ENCODE measurements at regions not wholly inside any gene's neighbourhood (a gene's known extent, or its start where the extent isn't known, plus 50 kb on each side); places are given as distances from the start of the nearest gene placed in this dataset.

DNA sequence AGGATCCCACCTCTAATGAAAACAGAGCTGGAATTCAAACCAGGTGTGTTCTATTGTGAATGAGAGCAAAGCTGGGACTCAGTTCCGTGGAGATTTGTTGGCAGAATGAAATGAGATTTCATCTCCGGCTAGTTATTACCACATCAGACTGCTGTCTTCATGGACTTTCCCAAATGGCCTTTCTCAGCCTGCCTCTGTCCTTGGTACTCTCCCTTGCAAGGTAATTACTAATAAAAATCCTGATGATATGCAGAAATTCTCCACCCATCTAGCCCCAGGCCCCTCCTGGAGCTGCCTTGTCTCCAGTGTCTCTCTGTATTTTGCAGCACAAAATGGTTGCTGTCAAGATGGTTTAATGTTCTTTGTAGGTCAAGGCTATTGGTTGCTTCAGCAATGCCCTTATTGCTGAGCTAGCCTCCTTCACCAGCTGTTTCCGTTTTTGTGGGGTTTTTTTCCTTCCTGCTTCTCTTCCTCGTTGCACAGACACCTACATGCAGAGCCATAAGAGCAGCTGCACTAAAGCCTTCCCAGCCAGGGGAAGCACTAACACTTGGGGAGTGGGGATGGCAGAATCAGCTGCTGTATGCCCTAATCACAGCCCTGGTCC, 185.0 kb upstream of the GHITM start:
- DNase-seq: no peak

DNA sequence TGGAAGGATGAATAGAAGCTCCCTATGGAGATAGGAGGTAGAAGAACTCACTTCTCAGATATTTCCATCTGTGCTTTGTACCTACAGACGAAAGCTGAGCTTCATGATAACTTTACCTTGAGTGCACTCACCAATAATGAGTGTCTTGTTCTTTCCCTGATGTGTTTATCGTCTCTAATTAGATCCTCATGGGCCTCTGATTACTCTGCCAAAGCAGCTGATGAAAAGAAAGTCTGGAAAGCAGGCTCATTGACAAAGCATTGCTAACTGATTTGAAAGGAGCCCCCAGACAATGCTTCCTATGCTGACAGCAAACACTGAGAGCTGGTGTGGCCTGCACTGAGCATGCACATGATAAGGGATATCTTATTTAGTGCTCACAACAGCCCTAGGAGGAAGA, 183.9 kb upstream of the GHITM start:
- DNase-seq: no peak

DNA sequence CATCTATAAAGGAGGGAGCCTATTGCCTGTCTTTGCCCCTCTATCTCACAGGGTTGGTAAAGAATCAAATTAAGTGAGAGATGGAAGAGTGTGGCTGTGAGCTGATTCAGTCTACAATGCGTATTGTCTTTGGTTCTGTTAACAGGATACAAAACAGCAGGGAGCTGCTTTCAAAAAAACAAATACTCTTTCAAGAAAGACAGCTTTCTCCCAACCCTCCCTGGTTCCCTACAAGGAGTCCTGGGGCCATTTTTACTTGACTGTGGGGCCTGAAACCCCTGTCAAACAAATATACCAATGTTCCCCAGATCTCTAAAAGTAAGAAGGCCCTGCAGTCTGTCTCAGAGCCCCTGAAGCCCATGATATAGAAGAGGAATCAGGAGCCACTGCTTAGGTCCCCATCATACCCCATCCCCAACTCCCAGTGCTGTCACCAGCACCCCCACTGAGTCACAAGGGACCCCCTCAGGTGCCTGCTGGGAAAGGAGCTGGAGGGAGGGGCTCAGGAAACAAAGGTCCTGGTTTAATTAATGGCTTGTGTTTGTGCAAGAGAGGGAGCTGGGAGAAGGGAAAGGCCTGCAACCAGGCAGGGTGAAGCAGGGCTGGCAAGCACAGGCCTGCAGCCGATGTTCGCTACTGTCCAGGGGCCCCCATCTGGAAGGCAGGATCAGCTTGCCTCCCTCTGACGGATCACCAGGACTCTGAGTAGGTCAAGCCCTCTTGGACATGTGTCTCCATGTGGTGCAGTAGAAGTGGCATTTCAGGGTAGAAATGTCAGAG, 182.0 kb upstream of the GHITM start:
- DNase-seq: no peak

DNA sequence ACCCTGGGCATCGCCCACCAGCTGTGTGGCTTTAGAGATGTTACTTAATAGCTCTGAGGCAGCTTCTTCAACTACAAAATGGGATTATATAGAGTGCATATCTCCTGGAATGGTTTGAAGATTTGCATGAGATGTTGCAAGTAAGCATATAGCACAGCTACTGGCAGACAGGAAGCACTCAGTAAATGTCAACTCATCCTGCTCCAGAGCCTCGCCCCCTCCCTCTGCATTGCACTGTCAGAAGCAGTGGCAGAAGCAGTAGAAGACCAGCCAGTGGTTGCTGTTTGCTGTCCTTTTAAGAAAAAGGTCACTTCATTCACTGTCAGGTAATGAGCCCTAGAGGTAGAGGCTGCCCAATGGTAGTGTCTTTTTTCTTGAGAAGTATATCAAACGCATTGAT, 180.0 kb upstream of the GHITM start:
- DNase-seq: no peak

DNA sequence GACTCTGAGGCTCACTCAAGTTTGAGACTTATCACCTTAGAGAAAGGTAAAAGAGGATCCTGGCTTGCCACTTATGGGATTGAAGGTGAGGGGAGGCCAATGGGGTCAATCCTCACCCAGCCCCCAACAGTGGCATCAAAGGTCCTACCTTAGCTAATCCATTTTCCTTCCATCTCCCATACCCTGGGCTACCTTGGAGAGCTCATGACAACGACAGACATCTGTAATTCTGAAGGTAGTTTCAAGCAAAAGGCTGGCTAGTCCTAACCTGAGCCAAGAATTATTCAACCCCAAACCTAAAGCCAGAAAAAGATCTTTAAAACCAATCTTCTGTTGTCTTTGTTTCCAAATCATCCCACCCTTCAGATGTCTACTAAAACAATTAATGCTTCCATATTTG, 179.2 kb upstream of the GHITM start:
- no peak for DNase-seq

DNA sequence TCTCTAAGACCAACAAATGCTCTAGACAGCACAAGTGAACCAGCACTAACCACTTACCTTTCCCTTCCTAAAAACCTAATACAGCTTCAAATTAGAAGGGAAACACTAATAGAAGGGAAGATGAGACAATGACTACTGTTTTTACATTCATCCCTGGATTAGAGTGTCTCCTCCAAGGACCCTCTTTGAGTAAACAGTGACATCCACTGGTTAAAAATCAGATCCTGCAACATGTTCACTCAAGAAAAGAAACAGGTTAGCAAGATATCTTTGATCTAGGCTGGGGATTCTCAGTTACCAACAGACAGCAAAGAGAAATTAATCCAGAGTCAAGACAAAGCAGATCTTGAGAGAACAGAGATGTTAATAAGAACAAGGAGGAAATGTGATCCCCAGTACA, 177.7 kb upstream of the GHITM start:
- DNase-seq: no peak

DNA sequence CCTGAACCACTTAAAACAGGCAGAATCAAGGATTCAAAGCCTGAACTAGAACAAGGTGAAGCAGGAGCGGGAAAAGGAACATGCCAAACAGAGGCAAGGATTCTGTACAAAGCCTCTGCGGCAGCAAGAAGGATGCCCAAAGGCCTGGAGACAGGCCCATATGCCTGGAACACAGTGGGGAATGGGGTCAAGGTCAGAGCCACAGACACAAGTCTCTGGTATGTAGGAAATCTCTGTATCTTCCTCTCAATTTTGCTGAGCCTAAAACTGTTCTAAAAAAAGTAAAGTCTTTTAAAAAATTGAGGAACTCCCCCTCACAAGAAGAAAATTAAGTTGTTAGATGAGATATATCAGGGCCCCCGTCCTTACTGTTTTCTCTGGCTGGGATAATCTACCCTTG, 175.9 kb upstream of the GHITM start:
- no peak for DNase-seq

DNA sequence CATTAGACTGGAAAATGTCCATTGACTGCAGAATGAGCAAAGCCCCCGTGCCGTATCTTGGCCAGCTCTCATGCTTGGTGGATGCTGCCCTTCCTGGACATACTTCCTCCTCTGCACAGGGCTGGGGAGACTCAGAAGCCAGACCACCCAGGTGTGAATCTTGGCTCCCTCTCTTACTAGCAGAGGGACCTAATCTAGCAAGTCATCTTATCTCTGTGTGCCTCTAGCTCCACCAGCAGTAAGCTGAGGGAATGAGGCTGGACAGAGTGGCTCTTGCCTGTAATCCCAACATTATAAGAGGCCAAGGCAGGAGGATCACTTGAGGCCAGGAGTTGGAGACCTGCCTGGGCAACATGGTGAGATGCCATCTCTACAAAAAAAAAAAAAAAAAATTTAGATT, 173.8 kb upstream of the GHITM start:
- no peak for DNase-seq

DNA sequence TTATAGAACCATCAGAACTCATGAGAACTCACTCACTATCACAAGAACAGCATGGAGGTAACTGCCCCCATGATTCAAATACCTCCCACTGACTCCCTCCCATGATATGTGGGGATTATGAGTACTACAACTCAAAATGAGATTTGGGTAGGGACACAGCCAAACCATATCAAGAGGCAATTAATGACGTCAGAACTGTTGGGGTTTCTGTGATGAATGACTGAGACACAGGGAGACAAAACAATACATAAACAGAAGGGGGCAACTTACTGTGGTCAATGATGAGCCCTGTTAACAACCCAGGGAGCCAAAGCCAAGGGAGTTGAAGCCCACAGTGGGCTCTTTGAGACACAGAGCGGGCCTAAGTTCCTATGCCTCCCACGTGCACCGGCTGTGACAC, 171.3 kb upstream of the GHITM start:
- no peak for DNase-seq

DNA sequence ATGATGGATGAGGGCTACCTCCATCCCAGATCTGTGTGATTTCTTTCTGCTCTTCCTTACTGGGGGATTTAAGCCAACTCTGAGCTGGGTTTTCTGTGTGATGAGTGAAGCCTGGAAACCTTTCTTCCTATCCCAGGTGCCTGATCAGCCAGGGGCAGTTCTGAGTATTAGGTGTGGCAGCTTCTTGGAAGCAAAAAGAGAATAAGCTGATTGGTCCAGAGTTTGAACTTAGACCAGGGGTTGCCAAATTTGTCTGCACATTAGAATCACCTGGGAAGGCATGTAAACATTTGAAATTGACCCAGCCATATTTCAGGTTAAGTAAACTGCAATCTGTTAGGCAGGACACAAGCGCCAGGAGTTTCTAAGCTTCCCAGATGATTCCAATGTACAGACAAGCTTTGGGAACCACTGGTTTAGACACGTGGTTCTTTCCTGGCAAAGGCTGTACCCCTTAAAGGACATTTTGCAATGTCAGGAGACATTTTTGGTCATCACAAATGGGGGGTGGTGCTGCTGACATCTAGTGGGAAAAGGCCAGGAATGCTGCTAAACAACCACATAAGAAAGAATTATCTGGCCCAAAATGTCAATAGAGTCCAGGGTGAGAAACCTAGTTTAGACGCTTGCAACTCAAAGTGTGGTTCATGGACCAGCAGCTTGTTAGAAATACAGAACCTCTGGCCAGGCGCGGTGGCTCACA, 160.5 kb upstream of the GHITM start:
- DNase-seq: no peak

DNA sequence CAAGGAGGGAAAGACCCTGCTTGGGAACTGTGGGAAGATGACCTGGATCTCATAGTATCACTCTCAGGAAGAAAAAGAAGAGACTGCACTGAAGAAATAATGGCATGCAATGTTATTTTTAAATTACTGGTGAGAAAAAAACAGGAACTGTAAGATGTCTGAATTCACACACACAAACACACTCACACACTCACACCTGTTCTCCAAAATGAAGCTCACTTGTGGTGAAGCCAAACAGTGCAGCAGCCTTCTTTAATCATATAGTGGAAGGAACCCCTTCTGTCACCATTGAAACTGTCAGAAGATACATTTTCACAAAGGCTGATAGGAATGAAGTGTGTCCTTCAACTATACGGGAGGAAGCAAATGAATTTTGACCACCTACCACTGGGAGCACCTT, 156.5 kb upstream of the GHITM start:
- no peak for DNase-seq

DNA sequence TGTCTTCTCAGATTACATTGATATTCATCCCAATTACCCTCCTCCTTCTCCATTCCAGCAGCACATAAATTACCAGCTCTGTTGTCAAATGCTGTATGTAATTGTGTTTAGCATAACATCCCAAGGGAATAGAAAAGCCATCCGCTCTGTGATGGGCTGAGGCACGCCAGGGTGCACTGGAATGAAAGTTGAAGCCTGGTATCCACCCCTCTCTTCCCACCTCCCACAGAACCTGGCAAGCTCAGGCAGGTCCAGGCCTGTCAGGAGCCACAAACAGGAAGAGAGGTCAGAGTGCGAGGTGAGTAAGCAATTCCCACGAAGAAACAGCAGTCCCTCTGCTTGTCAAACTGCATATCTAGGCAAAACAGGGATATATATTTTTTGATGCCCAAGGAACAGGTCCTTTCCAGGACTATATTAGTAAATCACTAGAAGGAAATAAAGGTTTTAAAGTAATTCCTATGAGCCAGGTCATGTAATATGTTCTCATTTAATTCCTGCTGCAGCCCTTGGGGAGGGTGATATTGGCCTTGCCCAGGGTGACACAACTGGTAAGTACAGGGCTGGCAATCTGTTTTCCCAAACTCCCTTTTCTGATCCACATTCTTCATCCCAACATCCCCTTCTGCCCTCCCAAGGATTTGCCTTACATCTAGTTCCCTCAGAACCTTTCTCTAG, 155.6 kb upstream of the GHITM start:
- no peak for DNase-seq

DNA sequence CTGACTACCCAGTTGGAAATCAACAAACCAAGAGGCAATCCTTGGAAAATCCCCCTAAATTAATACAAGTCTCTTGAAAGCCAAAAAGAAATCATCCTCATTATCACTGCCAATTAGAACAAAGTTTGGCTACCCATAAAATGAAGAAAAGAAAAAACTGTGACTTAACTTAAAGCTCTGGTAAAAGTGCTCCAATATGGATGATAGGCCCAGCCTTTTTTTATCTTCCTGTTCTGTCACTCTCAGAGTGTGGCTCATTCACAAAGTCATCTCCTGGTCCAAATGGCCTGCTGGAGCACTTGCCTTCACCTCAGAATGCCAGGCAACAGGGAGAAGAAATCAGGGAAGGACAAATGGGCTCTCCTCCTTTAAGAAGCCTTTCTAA, 155.1 kb upstream of the GHITM start:
- no peak for DNase-seq

DNA sequence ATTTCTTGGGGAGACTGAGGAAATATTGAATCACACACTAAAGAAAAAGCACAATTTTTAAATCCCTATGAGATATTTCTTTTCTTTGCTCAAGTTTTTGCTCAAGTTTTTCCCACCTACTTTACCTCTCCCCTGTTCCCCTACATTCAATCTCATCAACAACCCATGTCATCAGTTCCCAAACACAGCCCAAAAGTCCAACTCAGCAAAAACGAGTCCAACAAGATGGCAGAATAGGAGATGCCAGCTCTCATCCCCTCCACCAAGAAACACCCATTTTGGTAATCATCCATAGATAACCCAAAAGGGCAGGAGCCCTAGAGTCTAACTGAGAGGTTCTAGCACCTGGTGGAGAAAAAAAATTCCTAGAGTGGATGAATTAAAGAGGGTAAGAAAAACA, 152.5 kb upstream of the GHITM start:
- no peak for DNase-seq

DNA sequence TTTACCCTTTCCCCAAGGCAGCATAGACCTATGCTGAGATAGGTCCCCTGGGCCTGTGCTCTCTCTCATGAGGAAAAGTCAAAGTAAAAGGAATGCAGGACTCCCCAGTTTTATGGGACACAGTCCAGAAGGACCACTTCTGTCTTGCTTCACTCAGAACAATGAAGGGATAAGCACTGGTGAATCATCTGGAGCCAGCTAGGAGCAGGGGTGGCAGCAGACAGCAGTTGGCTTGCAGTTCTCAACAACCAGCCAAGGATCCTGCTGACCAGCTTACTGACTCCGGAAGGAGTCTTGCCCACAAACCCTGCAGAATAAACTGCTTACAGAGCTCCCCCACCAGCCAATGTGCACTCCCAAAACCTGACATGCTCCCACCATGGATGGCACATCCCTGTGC, 152.1 kb upstream of the GHITM start:
- no peak for DNase-seq

DNA sequence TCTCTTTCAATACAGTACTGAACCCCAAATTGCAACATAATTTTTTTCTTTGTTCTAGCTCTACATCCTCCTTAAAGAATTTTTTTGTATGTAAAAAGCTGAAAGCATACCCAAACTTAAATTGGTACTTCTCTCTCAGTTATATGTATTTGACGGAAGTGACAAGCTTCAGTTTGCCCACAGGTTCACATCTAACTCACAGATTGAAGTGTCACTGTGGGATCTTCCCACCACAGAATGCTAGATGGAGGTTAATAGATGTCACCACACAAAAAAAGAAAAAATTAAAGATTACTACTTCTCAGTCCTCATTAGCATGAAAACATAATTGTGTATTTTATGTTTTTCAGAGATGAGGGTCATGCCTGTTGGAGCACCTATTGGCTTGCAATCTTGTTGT, 150.9 kb upstream of the GHITM start:
- no peak for DNase-seq

DNA sequence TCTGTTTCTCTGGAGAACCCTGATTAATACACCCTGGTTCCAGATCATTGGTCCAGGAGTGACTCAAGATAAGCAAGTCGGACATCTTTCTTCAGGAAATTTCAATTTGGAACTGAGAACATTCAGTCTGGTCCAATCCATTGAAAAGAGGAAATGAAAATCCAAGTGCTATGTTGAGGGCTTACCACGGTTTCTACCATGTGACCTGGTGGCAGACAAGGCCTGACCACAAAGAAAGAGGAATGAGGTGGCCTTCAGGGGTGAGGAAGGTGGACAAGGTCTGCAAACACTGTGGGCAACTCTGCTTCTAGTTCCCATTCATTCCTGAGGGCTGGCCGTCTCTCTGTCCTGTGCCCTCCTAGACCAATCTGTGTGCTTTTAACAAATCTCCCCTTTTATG, 149.2 kb upstream of the GHITM start:
- no peak for DNase-seq

DNA sequence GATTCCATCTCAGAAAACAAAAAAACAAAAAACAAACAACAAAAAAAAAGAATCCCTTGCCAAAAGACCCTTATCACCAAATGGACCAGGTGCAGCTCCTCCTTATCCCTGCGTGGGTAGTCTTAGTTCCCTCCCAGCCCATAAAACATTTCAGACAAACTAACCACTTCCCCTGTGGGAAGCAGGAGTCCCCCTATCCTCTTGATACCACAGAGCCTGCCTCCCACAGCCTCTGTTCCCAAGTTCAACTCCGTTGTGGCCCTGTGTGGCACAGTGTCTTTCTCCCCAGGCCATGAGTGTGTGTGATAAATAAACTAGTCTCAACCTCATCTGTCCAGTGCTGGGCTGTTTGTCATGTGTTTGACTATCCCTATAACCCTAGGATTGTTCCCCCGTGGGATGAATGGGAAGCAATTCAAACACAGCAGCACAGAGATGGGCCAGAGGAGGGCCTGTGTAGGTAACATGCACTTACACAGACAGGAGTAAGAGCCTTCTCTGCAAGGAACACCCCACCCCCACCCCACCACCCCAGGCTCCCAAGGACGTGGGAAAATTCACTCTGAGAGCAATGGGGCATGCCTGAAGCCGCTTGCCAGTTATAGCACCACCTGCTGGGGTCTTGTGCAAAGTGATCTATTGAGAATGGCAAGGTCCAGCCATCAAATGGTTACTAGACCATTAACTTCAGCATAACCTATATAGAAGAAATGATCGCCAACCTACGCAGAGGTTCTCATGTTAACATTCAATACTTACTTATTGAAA, 147.1 kb upstream of the GHITM start:
- DNase-seq: no peak

DNA sequence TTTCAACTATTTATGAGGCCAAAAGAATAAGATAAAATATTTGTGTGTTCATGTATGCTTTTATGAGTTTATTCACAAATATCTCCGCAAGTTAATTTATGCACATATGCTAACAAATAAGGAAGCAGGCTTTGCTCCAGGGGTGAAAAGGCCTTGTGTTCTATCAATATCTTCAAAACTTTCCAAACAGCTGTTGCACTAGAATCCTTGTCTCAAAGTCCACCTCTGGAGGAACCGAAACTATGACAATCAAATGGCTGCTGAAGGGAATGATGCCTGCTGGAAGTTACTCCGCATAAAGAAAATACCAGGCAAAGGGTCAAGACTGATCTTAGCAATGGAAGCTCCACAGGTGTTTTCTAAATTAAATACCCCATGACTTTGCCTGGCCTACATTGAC, 145.0 kb upstream of the GHITM start:
- DNase-seq: no peak

DNA sequence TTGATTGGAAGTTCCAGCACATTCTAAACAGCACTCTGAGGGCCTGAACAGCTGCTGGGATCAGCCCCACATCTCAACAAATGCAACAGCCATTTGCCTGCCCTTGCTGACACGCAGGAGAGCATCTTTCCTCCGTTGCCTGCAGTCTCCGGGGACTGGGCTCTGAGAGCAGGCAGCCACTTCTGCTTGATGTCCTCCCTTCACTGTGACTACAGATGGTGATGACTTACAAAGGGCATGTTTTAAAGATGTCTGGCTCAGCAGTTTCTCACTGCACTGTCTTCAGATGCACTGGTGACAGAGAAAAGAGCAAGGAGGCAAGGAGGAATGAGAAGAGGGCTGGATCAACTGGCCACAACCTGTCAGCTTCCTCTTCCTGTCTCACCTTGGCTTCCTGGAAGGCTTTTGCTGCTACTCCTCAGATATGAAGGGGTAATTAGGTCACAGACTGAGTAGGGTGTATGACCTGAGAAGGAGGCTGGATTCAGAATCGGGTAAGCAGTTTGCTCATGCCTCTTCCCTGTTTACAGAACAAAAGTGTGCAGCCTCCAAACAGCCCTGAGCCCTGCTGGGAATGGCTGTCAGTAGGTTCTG, 143.5 kb upstream of the GHITM start:
- no peak for DNase-seq

DNA sequence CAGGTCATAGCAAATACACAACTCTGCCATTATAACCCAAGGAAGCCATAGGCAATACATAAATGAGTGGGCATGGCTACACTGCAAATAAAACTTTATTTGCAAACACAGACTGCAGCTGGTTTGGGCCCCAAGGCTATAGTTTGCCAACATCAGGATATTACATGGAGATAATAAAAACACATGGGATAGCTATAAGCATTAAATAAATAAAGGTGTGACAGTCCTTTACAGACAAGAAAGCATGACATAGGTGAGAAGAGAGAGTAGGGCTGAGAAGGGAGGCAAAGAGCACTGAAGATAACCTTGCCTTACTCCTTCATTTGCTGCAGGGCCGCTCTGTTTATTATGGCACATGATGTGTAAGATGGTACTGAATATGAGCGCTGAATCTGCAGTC, 135.1 kb upstream of the GHITM start:
- DNase-seq: no peak

DNA sequence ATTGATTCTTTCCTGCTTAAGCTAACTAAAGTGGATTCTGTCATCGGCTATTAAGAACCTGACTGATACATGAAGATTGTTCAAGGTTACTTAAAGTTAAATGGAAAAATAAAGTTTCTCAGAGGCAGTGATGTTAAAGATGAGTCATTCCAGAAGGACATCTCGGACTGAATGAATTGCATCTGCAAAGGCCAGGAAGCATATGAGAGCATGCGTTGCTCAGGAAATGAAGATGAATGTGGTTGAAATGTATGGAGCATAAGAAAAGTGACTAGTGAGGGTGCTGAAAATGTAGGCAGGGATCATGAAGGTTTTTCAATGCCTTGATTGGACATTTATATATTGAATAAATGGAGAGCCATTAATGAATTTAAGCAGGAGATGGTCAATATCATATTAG, 133.9 kb upstream of the GHITM start:
- DNase-seq: no peak

DNA sequence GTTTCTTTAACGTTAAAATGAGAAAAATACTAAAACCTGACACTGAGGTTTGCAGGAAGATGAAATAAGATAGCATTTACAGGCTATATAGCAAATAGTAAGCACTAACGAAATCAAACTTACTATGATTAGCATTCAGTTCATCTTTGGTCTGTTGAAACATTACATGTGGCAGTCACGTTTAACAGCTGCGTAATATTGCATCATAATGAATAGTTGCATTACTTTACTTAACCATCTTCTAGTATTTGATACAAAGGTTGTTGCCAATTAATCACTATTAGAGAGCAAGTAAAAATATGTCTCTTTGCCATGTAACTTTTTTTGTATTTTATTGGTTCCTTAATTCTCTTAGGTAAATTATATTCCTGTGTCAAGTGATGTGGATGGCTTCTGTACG, 131.8 kb upstream of the GHITM start:
- no peak for DNase-seq

All from SW 1271 (cell line).